ENCODE measurements at regions not wholly inside any gene's neighbourhood (a gene's known extent, or its start where the extent isn't known, plus 50 kb on each side); places are given as distances from the start of the nearest gene placed in this dataset.
"Not testable (repeated sequence)": the region's sequence is repeated elsewhere in the genome, so short reads cannot be mapped to it uniquely, and the experiment has no call there.

DNA sequence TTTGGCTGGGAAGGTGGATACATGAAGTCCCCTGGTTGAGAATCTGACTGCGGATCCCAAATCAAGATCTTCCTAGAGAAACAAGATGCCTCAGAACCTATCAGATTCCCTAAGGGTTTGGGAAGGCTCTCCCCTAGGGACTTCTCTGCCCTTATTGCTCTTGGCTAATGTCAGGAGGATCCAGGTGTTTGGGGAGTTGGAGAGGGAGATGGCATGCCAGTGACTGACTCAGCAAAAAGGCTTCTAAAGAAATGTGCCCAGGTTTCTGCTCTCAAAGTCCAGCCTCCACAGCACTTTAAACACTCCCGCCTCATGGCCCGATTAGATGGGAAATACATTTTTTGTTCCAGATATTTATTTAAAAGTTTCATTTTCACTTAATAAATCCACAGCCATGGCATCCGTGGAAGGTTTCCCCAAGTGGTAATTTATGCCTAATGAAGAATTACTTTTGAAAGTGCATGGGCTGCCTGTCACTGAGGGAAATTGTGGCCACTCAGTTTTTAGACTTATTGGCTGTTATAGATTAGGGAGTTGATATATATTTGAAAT, 156.4 kb downstream of the OSR1 start:
- DNase-seq, result no peak

- peak; percentile 52 for DNase-seq
These were observed 160.0 kb downstream of the OSR1 start for GRCh38 chr2:19198381-19198780.

- DNase-seq, result no peak
These were observed 162.8 kb downstream of the OSR1 start for GRCh38 chr2:19195661-19196060.

- no peak for DNase-seq
These were observed 169.0 kb downstream of the OSR1 start for GRCh38 chr2:19189391-19189790.

- no peak for DNase-seq
These were observed 171.0 kb downstream of the OSR1 start for GRCh38 chr2:19187323-19188020.

DNA sequence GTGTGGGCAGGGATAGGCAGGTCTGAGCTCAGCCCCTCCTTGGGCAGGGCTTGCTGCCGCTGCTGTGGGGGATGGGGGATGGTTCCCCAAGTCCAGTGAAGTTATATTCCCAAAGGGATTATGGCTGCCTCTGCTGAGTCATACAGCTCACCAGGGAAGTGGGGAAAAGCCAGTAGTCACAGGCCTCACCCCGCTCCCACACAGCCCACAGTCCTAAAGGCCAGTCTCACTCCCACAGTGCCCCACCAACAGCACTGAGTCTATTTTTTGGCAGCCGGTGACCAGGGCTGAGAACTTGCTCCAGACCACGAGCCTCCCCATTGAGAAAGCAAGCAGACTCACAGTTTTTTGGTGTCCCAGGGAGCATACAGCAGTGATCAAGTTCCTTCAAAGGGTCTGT, 173.3 kb downstream of the OSR1 start:
- no peak for DNase-seq

- DNase-seq, result no peak
These were observed 180.2 kb downstream of the OSR1 start for GRCh38 chr2:19178175-19178574.

DNA sequence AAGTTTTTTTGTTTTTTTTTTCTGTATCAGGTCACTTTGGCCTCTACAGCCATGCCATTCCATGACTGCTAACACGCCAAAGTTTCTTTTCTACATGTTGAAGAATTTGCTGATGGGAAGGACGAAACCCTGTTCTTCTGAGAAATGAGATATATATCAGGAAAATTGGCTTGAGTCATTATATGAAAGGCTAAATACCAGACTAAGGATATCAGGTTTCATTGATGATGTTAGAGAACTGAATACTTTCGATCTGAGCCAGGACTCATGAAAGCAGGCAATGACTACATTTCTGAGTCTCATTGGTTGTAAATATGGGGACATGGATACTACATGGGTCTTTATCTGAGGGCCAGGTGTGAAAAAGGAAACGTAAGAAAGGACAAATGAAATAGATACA, 181.4 kb downstream of the OSR1 start:
- no peak for DNase-seq

DNA sequence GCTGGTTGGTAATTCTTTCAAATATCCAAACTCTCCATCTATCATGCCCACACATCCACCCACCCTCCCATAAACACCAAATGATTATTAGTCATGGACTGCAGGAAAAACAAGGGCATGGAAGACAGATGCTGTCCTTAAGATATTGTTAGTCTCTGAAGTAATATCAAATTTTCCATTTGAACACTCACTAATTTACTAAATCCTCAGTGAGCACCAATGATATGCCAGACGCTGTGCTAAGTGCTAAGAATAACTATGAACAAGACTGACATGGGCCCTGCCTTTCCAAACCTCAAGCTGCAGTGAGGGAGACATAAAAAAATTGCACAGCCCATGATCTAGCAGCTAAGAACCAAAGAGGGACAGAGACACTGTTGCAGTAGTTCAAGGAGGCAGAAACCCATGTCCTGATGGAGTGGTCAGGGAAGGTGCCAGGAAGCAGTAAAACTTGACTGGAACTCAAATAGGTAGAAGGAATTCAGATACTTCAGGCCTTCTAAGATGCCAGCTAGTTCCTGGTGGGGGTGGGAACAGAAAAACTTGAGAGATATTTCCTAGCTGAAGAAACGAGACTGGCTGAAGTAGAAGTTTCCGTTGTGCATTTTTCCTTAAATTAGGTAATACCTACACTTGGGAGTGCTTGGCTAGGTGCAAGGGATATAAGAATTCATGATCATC, 182.1 kb downstream of the OSR1 start:
- DNase-seq, result no peak

- DNase-seq, result no peak
These were observed 184.2 kb downstream of the OSR1 start for GRCh38 chr2:19174176-19174575.

DNA sequence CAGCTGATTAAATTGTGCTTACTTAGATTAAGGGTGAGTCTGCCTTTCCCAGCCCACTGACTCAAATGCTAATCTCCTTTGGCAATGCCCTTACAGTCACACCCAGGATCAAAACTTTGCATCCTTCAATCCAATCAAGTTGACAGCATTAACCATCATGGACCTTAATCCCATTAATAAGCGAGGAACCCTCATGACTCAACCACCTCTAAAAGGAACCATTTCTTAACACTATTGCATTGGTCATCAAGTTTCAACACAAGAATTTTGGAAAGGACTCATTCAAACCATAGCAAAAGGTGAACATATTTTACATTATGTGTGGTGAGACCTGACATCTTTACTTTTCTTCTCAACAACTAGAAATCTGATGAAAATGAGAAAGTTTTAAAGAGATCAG, 187.0 kb downstream of the OSR1 start:
- no peak for DNase-seq

DNA sequence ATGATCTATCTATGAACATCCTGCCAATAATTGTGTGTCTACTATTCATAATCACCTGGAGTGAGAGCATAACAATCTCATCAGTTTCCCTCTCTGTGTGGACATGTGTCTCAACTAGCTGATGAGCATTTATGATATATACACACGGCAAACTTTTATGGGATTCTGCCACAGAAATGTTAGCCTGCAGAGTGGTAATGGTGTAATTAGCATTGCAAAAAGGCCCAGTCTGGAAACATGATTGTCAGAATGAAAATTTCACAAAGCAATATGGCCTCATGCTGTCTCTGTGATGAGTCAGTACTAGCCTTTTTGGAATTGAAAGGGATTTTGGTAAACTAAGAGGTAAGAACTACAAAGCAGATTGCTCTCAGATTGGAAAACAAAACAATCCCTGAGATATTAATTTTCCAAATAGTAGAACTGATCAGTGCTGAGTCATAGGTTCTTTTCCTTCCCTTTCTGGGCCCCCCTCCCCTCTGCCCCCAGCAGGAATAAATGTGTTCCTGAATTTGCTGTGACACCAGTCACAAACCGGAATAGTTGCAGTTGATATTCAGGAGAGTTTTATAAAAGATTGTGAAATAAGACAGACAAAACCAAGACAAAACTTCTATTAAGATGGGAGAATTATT, 189.2 kb downstream of the OSR1 start:
- DNase-seq, result no peak

DNA sequence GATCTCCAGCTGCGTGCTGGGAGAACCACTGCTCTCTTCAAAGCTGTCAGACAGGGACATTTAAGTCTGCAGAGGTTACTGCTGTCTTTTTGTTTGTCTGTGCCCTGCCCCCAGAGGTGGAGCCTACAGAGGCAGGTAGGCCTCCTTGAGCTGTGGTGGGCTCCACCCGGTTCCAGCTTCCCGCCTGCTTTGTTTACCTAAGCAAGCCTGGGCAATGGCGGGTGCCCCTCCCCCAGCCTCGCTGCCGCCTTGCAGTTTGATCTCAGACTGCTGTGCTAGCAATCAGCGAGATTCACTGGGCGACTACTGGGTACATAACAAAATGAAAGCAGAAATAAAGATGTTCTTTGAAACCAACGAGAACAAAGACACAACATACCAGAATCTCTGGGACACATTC, 194.3 kb downstream of the OSR1 start:
- not testable (repeated sequence) for DNase-seq

GRCh38 chr2:19158896-19159295, 199.5 kb downstream of the OSR1 start:
- DNase-seq, result no peak

DNA sequence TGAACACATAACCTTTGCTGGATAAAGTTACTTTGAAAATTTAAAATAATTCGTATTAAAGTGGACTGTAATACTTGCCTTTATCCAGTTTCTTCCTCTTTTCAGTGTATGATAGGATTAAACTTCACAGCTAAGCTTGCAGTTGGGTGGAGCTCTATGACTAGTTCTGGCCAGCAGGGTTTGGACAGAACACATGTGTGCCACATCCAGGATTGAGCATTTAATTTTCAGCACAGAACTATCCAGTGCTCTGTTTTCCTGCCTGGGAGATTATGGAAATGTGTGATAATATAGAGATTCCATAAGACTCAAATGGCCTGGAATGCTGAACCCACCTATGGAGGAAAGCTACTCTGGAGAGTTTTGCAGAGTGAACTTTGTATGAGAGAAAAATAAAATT, 200.2 kb downstream of the OSR1 start:
- DNase-seq, result no peak

GRCh38 chr2:19156646-19157045, 201.8 kb downstream of the OSR1 start:
- DNase-seq, result no peak

- no peak for DNase-seq
These were observed 207.7 kb downstream of the OSR1 start for GRCh38 chr2:19150726-19151125.

- DNase-seq, result no peak
These were observed 211.6 kb downstream of the OSR1 start for GRCh38 chr2:19146867-19147266.

GRCh38 chr2:19141234-19142004, 217.0 kb downstream of the OSR1 start:
- DNase-seq, result no peak

DNA sequence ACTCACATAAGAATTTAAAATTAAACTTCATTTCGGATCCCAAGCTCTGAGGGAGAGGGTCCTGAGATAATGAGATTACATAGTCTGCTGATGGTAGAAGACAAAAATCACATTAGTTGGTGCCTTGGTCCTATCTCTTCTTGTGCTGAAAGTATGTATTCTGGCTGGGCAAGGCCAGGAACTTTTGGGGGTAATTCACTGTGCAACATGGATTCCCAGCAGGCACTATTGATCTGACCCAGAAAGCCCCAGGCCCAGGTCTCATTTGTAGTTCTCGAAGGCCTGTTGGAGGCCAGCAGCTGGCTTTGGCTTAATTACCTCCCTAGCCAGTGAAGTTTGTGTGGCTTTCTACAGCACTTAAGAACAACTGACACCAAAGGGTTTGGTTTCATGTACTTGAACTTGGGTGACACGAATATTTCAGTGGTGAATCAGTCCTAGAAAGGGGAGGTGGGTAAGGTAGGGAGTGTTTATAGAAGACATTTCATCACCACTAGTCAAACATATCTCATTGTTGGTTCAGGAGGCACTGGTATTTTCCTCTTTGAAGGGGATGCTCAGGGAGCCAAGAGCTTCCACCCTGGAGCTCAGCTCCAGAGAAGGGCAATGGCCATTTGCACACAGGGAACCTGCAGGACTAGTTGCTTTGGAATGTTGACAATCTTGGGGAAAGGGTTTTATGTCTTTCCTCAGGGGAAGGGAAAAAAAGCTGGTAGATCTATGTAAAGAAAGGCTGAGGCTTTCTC, 217.8 kb downstream of the OSR1 start:
- peak; percentile 27 for DNase-seq

DNA sequence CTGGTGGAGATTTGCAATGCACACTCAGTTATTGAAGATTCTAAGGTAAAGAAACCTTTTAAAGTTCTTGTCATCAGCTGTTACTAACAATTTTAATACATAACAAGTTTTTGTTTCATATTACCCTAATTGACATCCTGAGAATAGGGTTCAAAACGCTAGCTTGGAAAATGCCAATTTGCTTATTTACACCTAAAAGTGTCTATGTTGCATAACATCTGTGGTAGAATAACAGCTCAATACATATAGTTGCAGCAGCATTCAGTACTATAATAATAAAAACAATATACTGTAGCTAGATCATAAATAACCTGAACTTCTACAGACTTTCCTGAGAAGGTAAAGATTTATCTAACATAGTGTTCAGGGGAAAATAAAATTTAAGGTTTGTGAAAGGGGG, 219.0 kb downstream of the OSR1 start:
- DNase-seq, result no peak

- no peak for DNase-seq
These were observed 220.1 kb downstream of the OSR1 start for GRCh38 chr2:19138264-19138825.

All from tongue (tissue), 1 donor.